CD14-positive monocyte (primary cell): ENCODE measurements at regions not wholly inside any gene's neighbourhood (a gene's known extent, or its start where the extent isn't known, plus 50 kb on each side); places are given as distances from the start of the nearest gene placed in this dataset.
"Not testable (repeated sequence)": the region's sequence is repeated elsewhere in the genome, so short reads cannot be mapped to it uniquely, and the experiment has no call there.

ENCODE experiments used
- DNase-seq, 3 donors: peaks; one replicate each; pipeline ENCODE4 v3.0.0-alpha.2; 2011 to 2022
- H2AFZ ChIP-seq: 2 replicates; pipeline ENCODE4 v1.6.0; 2012; ENCODE audit warnings: mild to moderate bottlenecking, low read depth, low read length, inconsistent platforms; ENCODE audit not compliant: insufficient read depth, poor library complexity, severe bottlenecking
- H3K27ac ChIP-seq, 2 donors: 1 replicate in 1 of 2; 2 replicates in 1 of 2; pipeline ENCODE4 v1.5.1; 2012 to 2013; ENCODE audit warnings: low read length in 2 of 2, control low read depth in 1 of 2, inconsistent platforms in 1 of 2, low read depth in 1 of 2, mild to moderate bottlenecking in 1 of 2
- H3K27me3 ChIP-seq, 2 donors: one replicate each; pipeline versions ENCODE4 v1.6.0 to v1.6.1; 2011 to 2013; ENCODE audit warnings: low read length in 2 of 2; ENCODE audit not compliant: control insufficient read depth in 2 of 2, insufficient read depth in 2 of 2
- H3K36me3 ChIP-seq, 2 donors: replicated peaks in 1 of 2; 1 replicate in 1 of 2; 2 replicates in 1 of 2; pipeline versions ENCODE4 v1.5.1 to v1.6.1; 2012 to 2013; ENCODE audit warnings: low read length in 2 of 2, control low read depth in 1 of 2, inconsistent platforms in 1 of 2, mild to moderate bottlenecking in 1 of 2; ENCODE audit not compliant: insufficient read depth in 2 of 2, control insufficient read depth in 1 of 2
- H3K4me1 ChIP-seq, 2 donors: 1 replicate in 1 of 2; 2 replicates in 1 of 2; pipeline versions ENCODE4 v1.5.1 to v1.6.1; 2012 to 2013; ENCODE audit warnings: low read length in 2 of 2, control low read depth in 1 of 2, inconsistent platforms in 1 of 2, mild to moderate bottlenecking in 1 of 2, moderate library complexity in 1 of 2; ENCODE audit not compliant: insufficient read depth in 2 of 2, control insufficient read depth in 1 of 2
- H3K4me2 ChIP-seq: replicated peaks from 2 replicates; pipeline ENCODE3; 2012; ENCODE audit warnings: low read length, moderate library complexity, mild to moderate bottlenecking; ENCODE audit not compliant: poor library complexity, severe bottlenecking; ENCODE audit errors: extremely low read depth
- H3K4me3 ChIP-seq, 3 experiments: fragments of 200-600 bp in 1 of 3; sonication (generic) in 1 of 3; replicated peaks in 1 of 3; 1 replicate in 2 of 3; 2 replicates in 1 of 3; pipeline ENCODE4 v1.5.1; 2011 to 2013; ENCODE audit warnings: low read length in 3 of 3, mild to moderate bottlenecking in 3 of 3, control low read depth in 2 of 3, low read depth in 2 of 3, inconsistent platforms in 1 of 3, moderate library complexity in 1 of 3
- H3K79me2 ChIP-seq: 2 replicates; pipeline ENCODE4 v1.6.0; 2012; ENCODE audit warnings: mild to moderate bottlenecking, control low read depth, inconsistent platforms, low read length, moderate library complexity; ENCODE audit not compliant: insufficient read depth
- H3K9ac ChIP-seq: 2 replicates; pipeline ENCODE4 v1.6.0; 2017; ENCODE audit warnings: low read length, mild to moderate bottlenecking; ENCODE audit not compliant: insufficient read depth, poor library complexity, severe bottlenecking
- H3K9me3 ChIP-seq, 2 donors: replicated peaks in 1 of 2; 1 replicate in 1 of 2; 2 replicates in 1 of 2; pipeline versions ENCODE4 v1.5.1 to v1.6.1; 2012 to 2013; ENCODE audit warnings: low read length in 2 of 2, control low read depth in 1 of 2; ENCODE audit not compliant: control insufficient read depth in 1 of 2, insufficient read depth in 1 of 2
- H4K20me1 ChIP-seq: 2 replicates; pipeline ENCODE4 v1.6.0; 2012; ENCODE audit warnings: mild to moderate bottlenecking, low read length, control low read depth, moderate library complexity; ENCODE audit not compliant: insufficient read depth
- H3K27ac Mint-ChIP-seq, 7 donors: one replicate each; pipeline ENCODE4 v1.8.0; 2020; ENCODE audit warnings: mild to moderate bottlenecking in 7 of 7, mixed read lengths in 7 of 7, moderate library complexity in 6 of 7, inconsistent platforms in 2 of 7
- H3K27me3 Mint-ChIP-seq, 3 donors: one replicate each; pipeline ENCODE4 v1.8.0; 2021 to 2022; ENCODE audit warnings: low read depth in 3 of 3, mild to moderate bottlenecking in 3 of 3, mixed read lengths in 3 of 3, moderate library complexity in 3 of 3, inconsistent platforms in 1 of 3
- H3K36me3 Mint-ChIP-seq, 2 donors: one replicate each; pipeline ENCODE4 v1.8.0; 2020; ENCODE audit warnings: mixed read lengths in 2 of 2, inconsistent platforms in 1 of 2, mild to moderate bottlenecking in 1 of 2
- H3K4me1 Mint-ChIP-seq: one replicate; pipeline ENCODE4 v1.8.0; 2020; ENCODE audit warnings: mild to moderate bottlenecking, mixed read lengths
- H3K4me3 Mint-ChIP-seq, 2 donors: one replicate each; pipeline ENCODE4 v1.8.0; 2020; ENCODE audit warnings: mild to moderate bottlenecking in 2 of 2, mixed read lengths in 2 of 2, moderate library complexity in 1 of 2
- H3K9me3 Mint-ChIP-seq, 7 donors: one replicate each; pipeline ENCODE4 v1.8.0; 2020 to 2022; ENCODE audit warnings: mixed read lengths in 7 of 7, mild to moderate bottlenecking in 6 of 7, moderate library complexity in 6 of 7, inconsistent platforms in 2 of 7
- CTCF ChIP-seq: fragments of 200-600 bp; IDR thresholded peaks from one replicate; pipeline ENCODE4 v1.8.0; 2022; ENCODE audit warnings: antibody characterized with exemption, mild to moderate bottlenecking
- WGBS: methylation state at CpG from one replicate; pipeline ENCODE4 v1.1.5; 2013; ENCODE audit warnings: missing lambda C conversion rate; ENCODE audit not compliant: insufficient coverage; 5-methylcytosine and 5-hydroxymethylcytosine counted together
- intact Hi-C, 2 donors: fragments of 100-400 bp; cut with micrococcal nuclease; formaldehyde crosslinking; loops; one replicate each; pipeline versions ENCODE4 v1.15.0 to v1.15.1; 2023

- H4K20me1 ChIP-seq, H3K9me3 ChIP-seq, H3K9me3 Mint-ChIP-seq, H2AFZ ChIP-seq, intact Hi-C loops, H3K4me3 Mint-ChIP-seq, H3K79me2 ChIP-seq, H3K27me3 Mint-ChIP-seq, H3K9ac ChIP-seq, H3K36me3 ChIP-seq, H3K4me3 ChIP-seq, H3K27me3 ChIP-seq, H3K4me2 ChIP-seq, H3K36me3 Mint-ChIP-seq, H3K27ac ChIP-seq: not testable (repeated sequence)
- H3K4me1 Mint-ChIP-seq = peaks cover 32% of the 10 kb centered on the region
- 50% methylated on average over 2 of the region's 3 CpGs for WGBS
- H3K4me1 ChIP-seq = peaks cover 27 to 35% of the 10 kb centered on the region in 2 donors
- peak overlapping the region in 1 of 7 donors; percentile 21 for H3K27ac Mint-ChIP-seq
- DNase-seq = peak in 2 of 3 donors; percentile 12 to 25
Observed at GRCh38 chr2:16720737-16721136, 55.1 kb upstream of the CYRIA start.

DNA sequence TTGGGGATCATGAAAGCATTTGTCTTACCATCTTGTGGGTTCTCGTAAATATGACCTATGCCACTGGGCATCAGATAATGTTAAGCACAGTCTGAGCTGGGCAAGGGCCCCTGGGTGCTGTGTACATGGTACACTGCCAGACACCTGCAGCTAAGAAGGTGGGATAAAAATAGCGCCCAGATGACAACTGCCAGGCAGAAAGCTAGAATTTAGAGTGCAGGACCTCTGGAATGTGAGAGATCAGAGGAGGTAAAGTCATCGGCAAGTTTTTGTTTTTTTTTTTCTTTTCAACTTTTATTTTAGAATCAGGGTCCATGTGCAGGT lies 53.8 kb upstream of the CYRIA start:
- WGBS = 100% methylated on average over 2 of the region's 3 CpGs
- H3K9me3 Mint-ChIP-seq = peaks cover 7 to 9% (median 7%) of the 10 kb centered on the region in 7 donors
- no peak overlapping the region for H3K4me2 ChIP-seq
- H4K20me1 ChIP-seq = no peaks in the 10 kb centered on the region
- H3K4me3 Mint-ChIP-seq = no peak overlapping the region
- no peaks in the 10 kb centered on the region for H3K79me2 ChIP-seq
- peaks cover 0 to 6% of the 10 kb centered on the region in 2 donors for H3K9me3 ChIP-seq
- intact Hi-C loops = no loop called here
- TF ChIP-seq CTCF = no peak
- H3K9ac ChIP-seq = no peak overlapping the region
- peaks cover 0 to 5% (median 3%) of the 10 kb centered on the region in 3 donors for H3K27me3 Mint-ChIP-seq
- no peaks in the 10 kb centered on the region for H3K36me3 ChIP-seq
- no peak overlapping the region for H2AFZ ChIP-seq
- H3K27ac Mint-ChIP-seq = no peak overlapping the region
- no peak overlapping the region for H3K27ac ChIP-seq
- H3K36me3 Mint-ChIP-seq = no peaks in the 10 kb centered on the region
- H3K27me3 ChIP-seq = no peaks in the 10 kb centered on the region
- DNase-seq = no peak
- H3K4me3 ChIP-seq = no peak overlapping the region
- H3K4me1 Mint-ChIP-seq = peaks cover 33% of the 10 kb centered on the region
- H3K4me1 ChIP-seq = peaks cover 27 to 39% of the 10 kb centered on the region in 2 donors
